HEK293 (cell line): ENCODE measurements at regions not wholly inside any gene's neighbourhood (a gene's known extent, or its start where the extent isn't known, plus 50 kb on each side); places are given as distances from the start of the nearest gene placed in this dataset.

ENCODE experiments used
- BCL11A ChIP-seq: fragments of 450-650 bp; formaldehyde crosslinking; IDR thresholded peaks from 2 replicates; pipeline ENCODE4 v1.5.1; 2016; ENCODE audit warnings: low read depth, missing biosample characterization, missing genetic modification characterization
- TCF7L2 ChIP-seq: IDR thresholded peaks from 2 replicates; pipeline ENCODE4 v1.6.1; 2011; ENCODE audit warnings: low read depth, mild to moderate bottlenecking, inconsistent platforms, low read length, moderate library complexity, borderline replicate concordance
- WT1 ChIP-seq: fragments of 450-650 bp; formaldehyde crosslinking; IDR thresholded peaks from 2 replicates; pipeline ENCODE4 v1.5.1; 2016; ENCODE audit warnings: missing biosample characterization, missing genetic modification characterization
- YY1 ChIP-seq: fragments of 450-650 bp; formaldehyde crosslinking; IDR thresholded peaks from 2 replicates; pipeline ENCODE4 v1.5.1; 2018; ENCODE audit warnings: missing biosample characterization, missing genetic modification characterization
- YY2 ChIP-seq: fragments of 450-650 bp; formaldehyde crosslinking; IDR thresholded peaks from 2 replicates; pipeline ENCODE4 v1.5.1; 2016; ENCODE audit warnings: missing biosample characterization, missing genetic modification characterization
- ZNF114 ChIP-seq: fragments of 450-650 bp; formaldehyde crosslinking; IDR thresholded peaks from 2 replicates; pipeline ENCODE4 v1.5.0; 2017; ENCODE audit warnings: missing biosample characterization, missing genetic modification characterization
- ZNF24 ChIP-seq: fragments of 450-650 bp; formaldehyde crosslinking; IDR thresholded peaks from 2 replicates; pipeline ENCODE4 v1.5.1; 2016; ENCODE audit warnings: missing biosample characterization, missing genetic modification characterization
- ZNF324 ChIP-seq: fragments of 450-650 bp; formaldehyde crosslinking; IDR thresholded peaks from 2 replicates; pipeline ENCODE4 v1.5.1; 2016; ENCODE audit warnings: missing biosample characterization, missing genetic modification characterization
- ZNF416 ChIP-seq: fragments of 450-650 bp; formaldehyde crosslinking; IDR thresholded peaks from 2 replicates; pipeline ENCODE4 v1.5.1; 2016; ENCODE audit warnings: missing biosample characterization, missing genetic modification characterization
- ZNF837 ChIP-seq: fragments of 450-650 bp; formaldehyde crosslinking; IDR thresholded peaks from 2 replicates; pipeline ENCODE4 v1.5.1; 2016; ENCODE audit warnings: missing biosample characterization, missing genetic modification characterization
- TF ChIP-seq, protein P1 (sequence below): fragments of 450-650 bp; formaldehyde crosslinking; IDR thresholded peaks from 2 replicates; pipeline ENCODE4 v1.5.1; 2016; ENCODE audit warnings: missing biosample characterization, missing genetic modification characterization
- TF ChIP-seq, protein P2 (sequence below): fragments of 450-650 bp; formaldehyde crosslinking; IDR thresholded peaks from 2 replicates; pipeline ENCODE4 v1.5.1; 2016; ENCODE audit warnings: missing biosample characterization, missing genetic modification characterization
- TF ChIP-seq, protein P3 (sequence below): fragments of 450-650 bp; IDR thresholded peaks from 2 replicates; pipeline ENCODE4 v1.5.1; 2018; ENCODE audit warnings: missing biosample characterization, mild to moderate bottlenecking, missing genetic modification characterization

DNA sequence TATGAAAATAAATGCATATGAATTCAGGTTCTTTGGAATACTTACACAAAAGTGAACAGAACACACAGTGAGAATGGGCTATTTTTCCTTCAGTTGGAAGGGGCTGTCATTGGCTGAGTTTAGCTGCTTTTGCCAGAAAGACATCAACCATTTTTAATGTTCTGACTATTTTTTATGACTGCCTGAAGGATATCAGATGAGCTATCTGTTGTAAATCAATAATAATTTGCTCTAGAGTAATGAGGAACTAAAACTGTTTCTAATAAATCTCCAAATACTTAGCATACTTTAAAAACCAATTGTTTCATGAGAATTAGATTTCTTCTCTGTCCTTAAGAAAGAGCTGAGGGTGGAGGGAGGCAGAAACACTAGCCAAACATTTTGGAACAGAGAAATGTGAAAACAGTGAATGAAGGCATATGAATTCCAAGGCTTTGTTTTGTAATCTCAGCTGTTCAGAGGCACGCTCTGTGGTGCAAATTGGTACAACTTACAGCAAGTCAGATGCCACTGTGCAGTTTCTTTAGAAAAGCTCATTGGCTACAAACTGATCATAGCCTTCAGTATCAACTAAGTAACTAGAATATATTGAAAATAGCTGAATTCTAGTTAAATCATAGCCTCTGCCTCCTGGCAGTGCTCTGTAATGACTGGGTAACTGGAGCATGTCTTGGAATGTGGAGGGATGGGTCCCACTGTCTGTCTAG lies 228.9 kb upstream of the JAG1 start:
- TF ChIP-seq ZNF114 (tag by site-specific recombination) (no peak), TCF7L2 (no peak), YY1 (tag by site-specific recombination) (no peak), WT1 (tag by site-specific recombination) (no peak), ZNF837 (no peak), YY2 (tag by site-specific recombination) (no peak), ZNF324 (no peak), BCL11A (no peak), ZNF24 (tag by site-specific recombination) (no peak), ZNF416 (no peak)
- TF ChIP-seq, protein P1, sequence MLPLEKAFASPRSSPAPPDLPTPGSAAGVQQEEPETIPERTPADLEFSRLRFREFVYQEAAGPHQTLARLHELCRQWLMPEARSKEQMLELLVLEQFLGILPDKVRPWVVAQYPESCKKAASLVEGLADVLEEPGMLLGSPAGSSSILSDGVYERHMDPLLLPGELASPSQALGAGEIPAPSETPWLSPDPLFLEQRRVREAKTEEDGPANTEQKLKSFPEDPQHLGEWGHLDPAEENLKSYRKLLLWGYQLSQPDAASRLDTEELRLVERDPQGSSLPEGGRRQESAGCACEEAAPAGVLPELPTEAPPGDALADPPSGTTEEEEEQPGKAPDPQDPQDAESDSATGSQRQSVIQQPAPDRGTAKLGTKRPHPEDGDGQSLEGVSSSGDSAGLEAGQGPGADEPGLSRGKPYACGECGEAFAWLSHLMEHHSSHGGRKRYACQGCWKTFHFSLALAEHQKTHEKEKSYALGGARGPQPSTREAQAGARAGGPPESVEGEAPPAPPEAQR (tag by site-specific recombination): no peak
- TF ChIP-seq, protein P2, sequence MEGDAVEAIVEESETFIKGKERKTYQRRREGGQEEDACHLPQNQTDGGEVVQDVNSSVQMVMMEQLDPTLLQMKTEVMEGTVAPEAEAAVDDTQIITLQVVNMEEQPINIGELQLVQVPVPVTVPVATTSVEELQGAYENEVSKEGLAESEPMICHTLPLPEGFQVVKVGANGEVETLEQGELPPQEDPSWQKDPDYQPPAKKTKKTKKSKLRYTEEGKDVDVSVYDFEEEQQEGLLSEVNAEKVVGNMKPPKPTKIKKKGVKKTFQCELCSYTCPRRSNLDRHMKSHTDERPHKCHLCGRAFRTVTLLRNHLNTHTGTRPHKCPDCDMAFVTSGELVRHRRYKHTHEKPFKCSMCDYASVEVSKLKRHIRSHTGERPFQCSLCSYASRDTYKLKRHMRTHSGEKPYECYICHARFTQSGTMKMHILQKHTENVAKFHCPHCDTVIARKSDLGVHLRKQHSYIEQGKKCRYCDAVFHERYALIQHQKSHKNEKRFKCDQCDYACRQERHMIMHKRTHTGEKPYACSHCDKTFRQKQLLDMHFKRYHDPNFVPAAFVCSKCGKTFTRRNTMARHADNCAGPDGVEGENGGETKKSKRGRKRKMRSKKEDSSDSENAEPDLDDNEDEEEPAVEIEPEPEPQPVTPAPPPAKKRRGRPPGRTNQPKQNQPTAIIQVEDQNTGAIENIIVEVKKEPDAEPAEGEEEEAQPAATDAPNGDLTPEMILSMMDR (tag by site-specific recombination): no peak
- TF ChIP-seq, protein P3, sequence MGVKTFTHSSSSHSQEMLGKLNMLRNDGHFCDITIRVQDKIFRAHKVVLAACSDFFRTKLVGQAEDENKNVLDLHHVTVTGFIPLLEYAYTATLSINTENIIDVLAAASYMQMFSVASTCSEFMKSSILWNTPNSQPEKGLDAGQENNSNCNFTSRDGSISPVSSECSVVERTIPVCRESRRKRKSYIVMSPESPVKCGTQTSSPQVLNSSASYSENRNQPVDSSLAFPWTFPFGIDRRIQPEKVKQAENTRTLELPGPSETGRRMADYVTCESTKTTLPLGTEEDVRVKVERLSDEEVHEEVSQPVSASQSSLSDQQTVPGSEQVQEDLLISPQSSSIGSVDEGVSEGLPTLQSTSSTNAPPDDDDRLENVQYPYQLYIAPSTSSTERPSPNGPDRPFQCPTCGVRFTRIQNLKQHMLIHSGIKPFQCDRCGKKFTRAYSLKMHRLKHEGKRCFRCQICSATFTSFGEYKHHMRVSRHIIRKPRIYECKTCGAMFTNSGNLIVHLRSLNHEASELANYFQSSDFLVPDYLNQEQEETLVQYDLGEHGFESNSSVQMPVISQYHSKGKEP: no peak
